A549 (cell line): ENCODE measurements at regions not wholly inside any gene's neighbourhood (a gene's known extent, or its start where the extent isn't known, plus 50 kb on each side); places are given as distances from the start of the nearest gene placed in this dataset.

Experiments used
- CTCF ChIP-seq: fragments of >200 bp; sonication (Bioruptor Twin); formaldehyde crosslinking; IDR thresholded peaks from 3 replicates; pipeline ENCODE4 v1.5.1; 2016
- EP300 ChIP-seq, 2 experiments: fragments of >200 bp; sonication (Bioruptor Twin); formaldehyde crosslinking; IDR thresholded peaks; 2 replicates in 1 of 2; 3 replicates in 1 of 2; pipeline ENCODE4 v1.6.1; 2016 to 2017
- POLR2A ChIP-seq: IDR thresholded peaks from 2 replicates; pipeline ENCODE4 v1.6.1; 2012; ENCODE audit warnings: mild to moderate bottlenecking, low read length

- TF ChIP-seq EP300 (IDR thresholded peaks at IDR 0.05), result no peak
- TF ChIP-seq POLR2A, result no peak
- no peak for TF ChIP-seq CTCF
These were observed 82.3 kb upstream of the SLC24A3 start for GRCh38 chr20:19129976-19130612.
